ENCODE measurements at regions not wholly inside any gene's neighbourhood (a gene's known extent, or its start where the extent isn't known, plus 50 kb on each side); places are given as distances from the start of the nearest gene placed in this dataset.

- no peak for TF ChIP-seq CTCF (IDR thresholded peaks at IDR 0.05)
- TF ChIP-seq EP300 (IDR thresholded peaks at IDR 0.05), result no peak
- TF ChIP-seq POLR2A (IDR thresholded peaks at IDR 0.05), result no peak
- no peak for TF ChIP-seq POLR2AphosphoS5 (IDR thresholded peaks at IDR 0.05)
Observed at GRCh38 chr7:106773721-106774120, 91.4 kb upstream of the PIK3CG start.

Data from upper lobe of left lung (tissue), 4 donors.